ENCODE measurements at regions not wholly inside any gene's neighbourhood (a gene's known extent, or its start where the extent isn't known, plus 50 kb on each side); places are given as distances from the start of the nearest gene placed in this dataset.
A peak's percentile ranks its signal among the peaks of the same experiment; 100 is the strongest.
"Not testable (repeated sequence)": the region's sequence is repeated elsewhere in the genome, so short reads cannot be mapped to it uniquely, and the experiment has no call there.

DNA sequence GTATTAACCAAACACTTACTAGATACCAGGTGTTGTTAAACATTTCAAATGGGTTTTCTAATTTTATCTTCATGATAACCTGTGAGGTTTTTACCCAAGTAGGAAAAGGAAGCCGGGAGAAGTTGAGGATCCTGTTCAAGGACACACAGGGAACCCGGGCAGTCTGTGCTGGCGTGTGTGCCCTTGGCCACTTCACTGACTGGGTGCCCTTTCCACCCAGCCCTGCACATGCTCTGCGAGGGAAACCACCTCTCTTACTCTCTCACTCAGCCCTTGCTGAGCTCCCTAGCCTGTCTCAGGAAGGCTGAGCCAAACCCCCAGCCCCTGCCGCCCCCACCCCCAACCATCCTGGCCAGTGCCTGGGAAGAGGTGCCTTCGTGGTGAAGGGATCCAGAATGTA lies 51.8 kb downstream of the TEX44 start:
- no peak for DNase-seq (ENCODE audit: low spot score)

DNA sequence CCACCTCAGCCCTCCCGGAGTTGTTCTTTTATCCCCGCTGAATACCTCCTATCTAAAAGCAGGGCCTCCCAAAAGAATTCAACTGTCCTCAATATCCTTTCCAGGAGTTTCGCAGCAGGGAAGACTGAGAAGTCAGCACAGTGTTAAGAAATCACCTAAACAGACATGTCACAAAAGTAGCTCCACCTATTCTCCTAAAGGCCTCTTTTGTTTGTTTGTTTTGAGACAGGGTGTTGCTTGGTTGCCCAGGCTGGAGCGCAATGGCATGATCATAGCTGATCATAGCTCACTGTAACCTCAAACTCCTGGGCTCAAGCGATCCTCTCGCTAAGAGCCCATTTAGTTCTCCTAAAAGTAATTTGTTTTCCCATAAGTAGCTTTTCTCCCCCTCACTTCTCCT lies 53.8 kb downstream of the TEX44 start:
- no peak for DNase-seq (ENCODE audit: low spot score)

DNA sequence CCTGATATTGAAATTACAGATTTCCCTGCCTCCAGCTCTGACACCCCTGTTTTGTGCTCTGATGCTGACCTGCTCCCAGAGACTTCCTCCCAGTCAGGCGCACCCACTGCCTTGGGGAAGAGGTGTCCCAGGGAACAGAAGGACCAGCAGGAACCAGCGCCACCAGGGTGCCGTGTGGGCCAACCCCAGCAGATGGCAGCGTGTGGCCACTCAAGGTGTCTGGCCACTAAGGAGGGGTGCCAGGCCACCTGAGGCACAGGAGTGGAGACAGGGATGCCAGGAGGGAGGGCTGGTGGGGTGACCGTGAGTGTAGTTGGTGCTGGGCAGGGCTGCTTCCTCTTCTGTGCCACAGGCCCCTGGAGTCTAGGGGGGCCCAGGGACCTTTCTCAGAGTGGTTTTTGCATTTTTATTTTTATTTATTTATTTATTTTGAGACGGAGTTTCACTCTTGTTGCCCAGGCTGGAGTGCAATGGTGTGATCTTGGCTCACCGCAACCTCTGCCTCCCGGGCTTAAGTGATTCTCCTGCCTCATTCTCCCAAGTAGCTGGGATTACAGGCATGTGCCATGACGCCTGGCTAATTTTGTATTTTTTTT lies 56.0 kb downstream of the TEX44 start:
- peak; percentile 34 for DNase-seq (ENCODE audit: low spot score)

DNA sequence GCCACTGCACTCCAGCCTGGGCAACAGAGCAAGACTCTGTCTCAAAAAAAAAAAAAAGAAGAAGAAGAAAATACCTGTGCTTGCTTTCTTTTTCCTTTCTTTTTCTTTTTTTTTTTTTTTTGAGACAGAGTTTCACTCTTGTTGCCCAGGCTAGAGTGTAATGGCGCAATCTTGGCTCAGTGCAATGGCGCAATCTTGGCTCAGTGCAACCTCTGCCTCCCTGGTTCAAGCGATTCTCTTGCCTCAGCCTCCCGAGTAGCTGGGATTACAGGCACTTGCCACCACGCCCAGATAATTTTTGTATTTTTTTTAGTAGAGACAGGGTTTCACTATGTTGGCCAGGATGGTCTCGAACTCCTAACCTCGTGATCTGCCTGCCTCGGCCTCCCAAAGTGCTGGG lies 56.8 kb upstream of the PTMA start:
- not testable (repeated sequence) for DNase-seq (ENCODE audit: low spot score)

DNA sequence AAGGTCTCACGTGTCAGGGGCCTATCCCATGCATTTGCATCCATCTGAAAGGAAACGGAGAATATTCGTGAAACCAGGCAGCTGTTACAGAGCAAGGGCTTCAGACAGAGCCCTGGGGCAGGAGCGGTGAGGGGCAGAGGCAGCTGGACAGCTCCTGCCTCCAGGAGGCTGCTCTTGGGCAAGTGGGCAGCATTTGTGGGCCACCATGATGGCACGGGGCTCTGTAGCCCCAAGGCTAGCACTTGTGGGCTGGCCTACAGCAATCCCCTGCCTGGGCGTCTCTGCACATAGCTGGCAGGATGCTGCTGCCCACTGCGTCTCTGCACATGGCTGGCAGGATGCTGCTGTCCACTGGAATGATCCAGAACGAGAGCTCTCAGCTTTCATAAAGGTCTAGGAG lies 52.8 kb upstream of the PTMA start:
- DNase-seq (ENCODE audit: low spot score): no peak

DNA sequence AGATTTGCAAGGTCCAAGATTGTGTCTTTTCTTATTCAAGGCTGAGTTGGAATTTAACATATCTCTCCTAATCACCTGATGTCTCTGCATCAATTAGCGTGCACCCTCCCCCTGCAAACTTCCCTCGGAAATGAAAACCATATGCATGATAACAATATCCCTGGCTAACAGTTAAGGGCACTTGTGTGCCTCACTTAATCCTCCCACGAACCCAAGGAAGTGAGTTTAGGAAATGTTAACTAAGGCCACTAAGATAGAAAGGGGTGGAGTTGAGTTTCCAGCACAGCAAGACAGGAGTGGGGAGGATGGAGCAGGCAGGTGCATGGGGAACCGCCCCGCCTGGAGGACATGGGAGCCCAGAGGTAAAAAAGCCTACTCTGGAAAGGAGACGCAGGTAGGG lies 52.4 kb upstream of the PTMA start:
- DNase-seq (ENCODE audit: low spot score): no peak

Data from AG20443 (cell line).